GM12878 (cell line): ENCODE measurements at regions not wholly inside any gene's neighbourhood (a gene's known extent, or its start where the extent isn't known, plus 50 kb on each side); places are given as distances from the start of the nearest gene placed in this dataset.

Source experiments
- ATAC-seq: fragments of 200-7000 bp; cut with Tn5 transposase; 3 replicates; pipeline ENCODE4 v1.9.1; 2020; ENCODE audit warnings: mild to moderate bottlenecking, moderate library complexity
- BruUV-seq: library from RNA; stranded (reverse); fragments of 400-500 nt; replicated peaks from 2 replicates; lab custom pipeline; 2021; lab: Mats Ljungman, UMichigan
- CTCF ChIA-PET: fragments of 300-600 bp; sonication (Branson Sonifier 250); formaldehyde crosslinking; extraction: SDS; loops from one replicate; lab custom pipeline; 2021; ENCODE audit warnings: inconsistent platforms; lab: Yijun Ruan, JAX
- POLR2A ChIA-PET: fragments of 350-600 bp; formaldehyde crosslinking; extraction: SDS; loops from one replicate; lab custom pipeline; 2021; ENCODE audit warnings: inconsistent platforms; lab: Charles Lee
- RAD21 ChIA-PET: fragments of 300-600 bp; sonication (Branson Sonifier 250); formaldehyde crosslinking; loops from one replicate; lab custom pipeline; 2023; ENCODE audit warnings: antibody characterized with exemption; ENCODE audit not compliant: unreplicated experiment; lab: Charles Lee
- SMC1A ChIA-PET: fragments of 300-600 bp; sonication (Branson Sonifier 250); formaldehyde crosslinking; loops from one replicate; lab custom pipeline; 2023; ENCODE audit not compliant: unreplicated experiment, uncharacterized antibody; lab: Charles Lee
- DNase-seq: peaks from one replicate; pipeline ENCODE4 v3.0.0-alpha.2; 2011; ENCODE audit warnings: low read depth, low spot score
- FAIRE-seq: peaks from 3 replicates; lab custom pipeline; 2011; peaks lifted over from hg19 to GRCh38; lab: Jason Lieb, UNC
- H2AFZ ChIP-seq: 2 replicates; pipeline ENCODE4 v1.6.0; 2011; ENCODE audit warnings: low read depth, low read length, control low read depth; ENCODE audit not compliant: control insufficient read depth
- H3K27ac ChIP-seq: 2 replicates; pipeline ENCODE4 v1.5.1; 2011; ENCODE audit warnings: control low read depth; ENCODE audit not compliant: control insufficient read depth, insufficient read depth
- H3K27me3 ChIP-seq, 2 experiments: replicated peaks in 1 of 2; 2 replicates each; pipeline versions ENCODE4 v1.6.0 to v1.6.1; 2011; ENCODE audit warnings: low read length in 1 of 2; ENCODE audit not compliant: control insufficient read depth in 2 of 2, insufficient read depth in 2 of 2
- H3K36me3 ChIP-seq, 2 experiments: 2 replicates each; pipeline ENCODE4 v1.5.1; 2011; ENCODE audit warnings: low read length in 1 of 2; ENCODE audit not compliant: control insufficient read depth in 2 of 2, insufficient read depth in 2 of 2
- H3K4me1 ChIP-seq: 2 replicates; pipeline ENCODE4 v1.6.1; 2011; ENCODE audit warnings: mild to moderate bottlenecking, low read length, moderate library complexity, mixed read lengths; ENCODE audit not compliant: control insufficient read depth, insufficient read depth
- H3K4me2 ChIP-seq: 2 replicates; pipeline ENCODE4 v1.6.0; 2011; ENCODE audit warnings: control low read depth; ENCODE audit not compliant: control insufficient read depth, insufficient read depth
- H3K4me3 ChIP-seq: fragments of 200-600 bp; sonication (generic); 2 replicates; pipeline ENCODE4 v1.5.1; 2016
- H3K79me2 ChIP-seq: 2 replicates; pipeline ENCODE4 v1.6.0; 2011; ENCODE audit warnings: low read length; ENCODE audit not compliant: control insufficient read depth, insufficient read depth
- H3K9ac ChIP-seq: 2 replicates; pipeline ENCODE4 v1.8.0; 2011; ENCODE audit warnings: low read length, control low read depth, mixed read lengths; ENCODE audit not compliant: control insufficient read depth, insufficient read depth
- H3K9me3 ChIP-seq: replicated peaks from 3 replicates; pipeline ENCODE4 v1.5.1; 2011; ENCODE audit warnings: mild to moderate bottlenecking, low read length; ENCODE audit not compliant: control insufficient read depth, insufficient read depth
- H4K20me1 ChIP-seq: 2 replicates; pipeline ENCODE4 v1.6.0; 2011; ENCODE audit not compliant: control insufficient read depth, insufficient read depth
- CBFB ChIP-seq: IDR thresholded peaks from 2 replicates; pipeline ENCODE4 v1.6.1; 2016; ENCODE audit warnings: antibody characterized with exemption, low read depth
- MEF2B ChIP-seq: fragments of 450-650 bp; IDR thresholded peaks from 2 replicates; pipeline ENCODE4 v1.6.1; 2018; ENCODE audit warnings: mild to moderate bottlenecking, moderate library complexity; ENCODE audit not compliant: partially characterized antibody, poor library complexity, severe bottlenecking
- MTA3 ChIP-seq: IDR thresholded peaks from 2 replicates; pipeline ENCODE4 v1.6.1; 2012; ENCODE audit warnings: low read length, inconsistent platforms, borderline replicate concordance
- PAX5 ChIP-seq: IDR thresholded peaks from 2 replicates; pipeline ENCODE4 v1.6.1; 2011; ENCODE audit warnings: low read depth, low read length, borderline replicate concordance
- POU2F2 ChIP-seq: IDR thresholded peaks from 3 replicates; pipeline ENCODE4 v1.6.1; 2011; ENCODE audit warnings: low read depth, mild to moderate bottlenecking, low read length, borderline replicate concordance
- SMARCA5 ChIP-seq: fragments of 450-650 bp; IDR thresholded peaks from 2 replicates; pipeline ENCODE4 v1.6.1; 2017; ENCODE audit warnings: mild to moderate bottlenecking
- WRNIP1 ChIP-seq: IDR thresholded peaks from 2 replicates; pipeline ENCODE4 v1.6.1; 2011; ENCODE audit warnings: low read depth, low read length, improper control_type of control experiment, borderline replicate concordance
- WGBS: methylation state at CpG from one replicate; pipeline ENCODE4 v1.1.6; 2016; ENCODE audit warnings: low lambda C conversion rate; ENCODE audit not compliant: insufficient replicate concordance, insufficient coverage; ENCODE audit errors: missing lambda C conversion rate; 5-methylcytosine and 5-hydroxymethylcytosine counted together
- in situ Hi-C: fragments of 300-500 bp; cut with MboI; formaldehyde crosslinking; loops from 9 replicates; pipeline ENCODE4 v1.14.3; 2018; ENCODE audit warnings: mixed read lengths
- intact Hi-C: fragments of 100-400 bp; cut with micrococcal nuclease; formaldehyde crosslinking; loops from one replicate; pipeline ENCODE4 v1.14.2; 2022; ENCODE audit not compliant: unreplicated experiment
- TF ChIP-seq, protein P1 (sequence below): fragments of 450-650 bp; IDR thresholded peaks from 2 replicates; pipeline ENCODE4 v1.6.1; 2014; ENCODE audit warnings: mild to moderate bottlenecking
- TF ChIP-seq, protein P2 (sequence below): fragments of 450-650 bp; IDR thresholded peaks from 2 replicates; pipeline ENCODE4 v1.6.1; 2017; ENCODE audit warnings: borderline replicate concordance

DNA sequence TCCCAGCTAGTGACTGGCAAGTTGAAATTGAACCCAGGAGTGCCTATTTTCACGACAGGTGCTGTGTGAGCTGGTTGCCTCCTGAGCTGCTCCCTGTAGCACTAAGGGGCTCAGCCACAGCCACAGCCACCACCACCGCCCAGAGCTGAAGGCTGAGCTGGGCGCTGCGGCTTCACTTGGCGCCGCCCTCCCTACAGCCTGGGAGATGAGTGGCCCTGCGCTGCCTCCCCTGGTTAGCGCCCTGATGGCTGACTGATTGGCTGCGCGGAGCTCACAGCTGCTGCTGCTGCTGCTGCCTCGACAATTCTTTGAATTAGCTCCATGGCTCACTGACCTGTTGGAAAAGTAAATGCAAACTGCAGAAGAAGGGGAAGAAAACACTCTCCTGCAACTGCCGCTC, 91.8 kb upstream of the TMEM132E start:
- intact Hi-C loops = no loop called here
- WGBS = 56% methylated on average over 12 of the region's 12 CpGs
- POLR2A ChIA-PET = no interaction called here
- RAD21 ChIA-PET = no interaction called here
- Histone ChIP-seq H3K9ac (no peak overlapping the region), H3K27me3 (peaks cover 0 to 1% of the 10 kb centered on the region in 2 experiments; a peak in 3 of 4 replicates), H3K4me2 (no peak overlapping the region), H3K36me3 (no peaks in the 10 kb centered on the region), H3K4me1 (no peaks in the 10 kb centered on the region), H4K20me1 (no peaks in the 10 kb centered on the region), H3K27ac (no peak overlapping the region), H3K79me2 (no peaks in the 10 kb centered on the region), H3K4me3 (no peak overlapping the region), H3K9me3 (no peaks in the 10 kb centered on the region)
- DNase-seq (no peak), FAIRE-seq (no peak), ATAC-seq (no peak)
- in situ Hi-C loops = no loop called here
- CTCF ChIA-PET = interaction anchor here (1.6 kb wide), 1 partner anchor 11 kb away, joined by 3 read pairs; no protein-coding TSS in a partner anchor
- no TSS peak for BruUV-seq
- SMC1A ChIA-PET = no interaction called here
- no peak for TF ChIP-seq PAX5
- TF ChIP-seq WRNIP1 = no peak
- TF ChIP-seq, protein P1, sequence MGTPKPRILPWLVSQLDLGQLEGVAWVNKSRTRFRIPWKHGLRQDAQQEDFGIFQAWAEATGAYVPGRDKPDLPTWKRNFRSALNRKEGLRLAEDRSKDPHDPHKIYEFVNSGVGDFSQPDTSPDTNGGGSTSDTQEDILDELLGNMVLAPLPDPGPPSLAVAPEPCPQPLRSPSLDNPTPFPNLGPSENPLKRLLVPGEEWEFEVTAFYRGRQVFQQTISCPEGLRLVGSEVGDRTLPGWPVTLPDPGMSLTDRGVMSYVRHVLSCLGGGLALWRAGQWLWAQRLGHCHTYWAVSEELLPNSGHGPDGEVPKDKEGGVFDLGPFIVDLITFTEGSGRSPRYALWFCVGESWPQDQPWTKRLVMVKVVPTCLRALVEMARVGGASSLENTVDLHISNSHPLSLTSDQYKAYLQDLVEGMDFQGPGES = no peak
- TF ChIP-seq SMARCA5 = no peak
- no peak for TF ChIP-seq CBFB
- no peak for TF ChIP-seq MTA3
- TF ChIP-seq, all 136 proteins: peak for 0
- H2AFZ ChIP-seq = no peak overlapping the region

DNA sequence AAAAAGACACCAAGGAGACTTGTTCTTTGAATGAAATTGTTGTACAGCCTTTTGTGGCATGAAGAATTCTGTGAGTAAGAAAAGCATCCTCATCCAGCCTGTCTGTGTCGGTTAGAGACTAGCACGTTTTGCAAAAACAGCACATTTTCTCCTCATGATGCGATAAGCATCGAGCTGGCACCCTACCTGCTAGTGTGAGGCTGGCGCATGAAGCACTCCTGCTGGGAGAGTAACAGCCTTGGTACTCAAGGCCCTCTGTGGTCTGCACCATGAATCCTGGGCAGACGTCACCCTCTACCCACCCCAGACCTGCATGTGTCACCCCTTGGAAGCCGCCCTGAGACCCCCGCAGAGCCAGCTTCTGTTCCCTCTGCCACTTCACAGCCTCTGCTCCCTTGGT, 92.6 kb upstream of the TMEM132E start:
- BruUV-seq = no TSS peak
- Histone ChIP-seq H3K4me2 (no peak overlapping the region), H4K20me1 (no peaks in the 10 kb centered on the region), H3K27me3 (peaks cover 0 to 1% of the 10 kb centered on the region in 2 experiments; a peak in 3 of 4 replicates), H3K9me3 (no peaks in the 10 kb centered on the region), H3K4me1 (no peaks in the 10 kb centered on the region), H3K27ac (no peak overlapping the region), H3K36me3 (no peaks in the 10 kb centered on the region), H3K9ac (no peak overlapping the region), H2AFZ (no peak overlapping the region), H3K4me3 (no peak overlapping the region), H3K79me2 (no peaks in the 10 kb centered on the region)
- intact Hi-C loops (no loop called here), in situ Hi-C loops (no loop called here)
- POLR2A ChIA-PET = no interaction called here
- no peak for DNase-seq
- no peak for ATAC-seq
- TF ChIP-seq MEF2B = no peak
- TF ChIP-seq POU2F2 = no peak
- TF ChIP-seq, protein P2, sequence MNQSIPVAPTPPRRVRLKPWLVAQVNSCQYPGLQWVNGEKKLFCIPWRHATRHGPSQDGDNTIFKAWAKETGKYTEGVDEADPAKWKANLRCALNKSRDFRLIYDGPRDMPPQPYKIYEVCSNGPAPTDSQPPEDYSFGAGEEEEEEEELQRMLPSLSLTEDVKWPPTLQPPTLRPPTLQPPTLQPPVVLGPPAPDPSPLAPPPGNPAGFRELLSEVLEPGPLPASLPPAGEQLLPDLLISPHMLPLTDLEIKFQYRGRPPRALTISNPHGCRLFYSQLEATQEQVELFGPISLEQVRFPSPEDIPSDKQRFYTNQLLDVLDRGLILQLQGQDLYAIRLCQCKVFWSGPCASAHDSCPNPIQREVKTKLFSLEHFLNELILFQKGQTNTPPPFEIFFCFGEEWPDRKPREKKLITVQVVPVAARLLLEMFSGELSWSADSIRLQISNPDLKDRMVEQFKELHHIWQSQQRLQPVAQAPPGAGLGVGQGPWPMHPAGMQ = no peak
- RAD21 ChIA-PET = no interaction called here
- no peak for FAIRE-seq
- CTCF ChIA-PET = no interaction called here
- 55% methylated on average over 8 of the region's 8 CpGs for WGBS
- SMC1A ChIA-PET = no interaction called here
